ENCODE measurements at regions not wholly inside any gene's neighbourhood (a gene's known extent, or its start where the extent isn't known, plus 50 kb on each side); places are given as distances from the start of the nearest gene placed in this dataset.
A peak's percentile ranks its signal among the peaks of the same experiment; 100 is the strongest.

- ChIA-PET CTCF (no interaction called here), POLR2A (interaction anchor here (0.6 to 1.6 kb wide), 6 partner anchors 12 to 615 kb away, joined by 3 to 8 read pairs (median 4); no protein-coding TSS in a partner anchor)
- H3K9me3 ChIP-seq (ENCODE audit: control insufficient read depth, insufficient read depth, low read length), result no peaks in the 10 kb centered on the region
- H3K27me3 ChIP-seq (ENCODE audit: control insufficient read depth, insufficient read depth, low read length), result no peaks in the 10 kb centered on the region
- no peak for TF ChIP-seq CTCF (IDR thresholded peaks at IDR 0.05; ENCODE audit: low read depth, low read length)
- DNase-seq (ENCODE audit: low read depth, low spot score), result peak; percentile 38
- no peak overlapping the region for H3K4me3 ChIP-seq (ENCODE audit: low read depth, low read length)
- H3K27ac ChIP-seq (ENCODE audit: low read depth, low read length), result no peak overlapping the region
These were observed 132.7 kb upstream of the ARL4C start for GRCh38 chr2:234629596-234629995.

- Histone ChIP-seq H3K4me3 (ENCODE audit: low read depth, low read length) (no peak overlapping the region), H3K9me3 (ENCODE audit: control insufficient read depth, insufficient read depth, low read length) (no peaks in the 10 kb centered on the region), H3K27me3 (ENCODE audit: control insufficient read depth, insufficient read depth, low read length) (no peaks in the 10 kb centered on the region), H3K27ac (ENCODE audit: low read depth, low read length) (no peak overlapping the region)
- DNase-seq (ENCODE audit: low read depth, low spot score), result no peak
- POLR2A ChIA-PET, result interaction anchor here (0.6 to 1.4 kb wide), 4 partner anchors 12 to 616 kb away, joined by 3 to 8 read pairs (median 4); no protein-coding TSS in a partner anchor
- TF ChIP-seq CTCF (IDR thresholded peaks at IDR 0.05; ENCODE audit: low read depth, low read length), result no peak
- CTCF ChIA-PET, result no interaction called here
These were observed 132.1 kb upstream of the ARL4C start for GRCh38 chr2:234628953-234629352.

- Histone ChIP-seq H3K4me3 (ENCODE audit: low read depth, low read length) (no peak overlapping the region), H3K27ac (ENCODE audit: low read depth, low read length) (no peak overlapping the region), H3K27me3 (ENCODE audit: control insufficient read depth, insufficient read depth, low read length) (no peaks in the 10 kb centered on the region), H3K9me3 (ENCODE audit: control insufficient read depth, insufficient read depth, low read length) (no peaks in the 10 kb centered on the region)
- no peak for DNase-seq (ENCODE audit: low read depth, low spot score)
- CTCF ChIA-PET, result no interaction called here
- POLR2A ChIA-PET, result no interaction called here
- TF ChIP-seq CTCF (IDR thresholded peaks at IDR 0.05; ENCODE audit: low read depth, low read length), result no peak
These were observed 130.4 kb upstream of the ARL4C start for GRCh38 chr2:234627308-234627707.

GRCh38 chr2:234626566-234627130 is 129.8 kb upstream of the ARL4C start:
- H3K27ac ChIP-seq (ENCODE audit: low read depth, low read length), result no peak overlapping the region
- POLR2A ChIA-PET, result interaction anchor here (0.7 to 1.2 kb wide), 2 partner anchors 53 to 161 kb away, joined by 3 read pairs; no protein-coding TSS in a partner anchor
- CTCF ChIA-PET, result no interaction called here

More at GRCh38 chr2:234626566-234627130, 129.8 kb upstream of the ARL4C start:
- TF ChIP-seq CTCF (IDR thresholded peaks at IDR 0.05; ENCODE audit: low read depth, low read length), result no peak
- H3K27me3 ChIP-seq (ENCODE audit: control insufficient read depth, insufficient read depth, low read length), result no peaks in the 10 kb centered on the region
- H3K4me3 ChIP-seq (ENCODE audit: low read depth, low read length), result no peak overlapping the region
- H3K9me3 ChIP-seq (ENCODE audit: control insufficient read depth, insufficient read depth, low read length), result no peaks in the 10 kb centered on the region
- DNase-seq (ENCODE audit: low read depth, low spot score), result no peak

Measured in AG04450 (cell line).